ENCODE measurements at regions not wholly inside any gene's neighbourhood (a gene's known extent, or its start where the extent isn't known, plus 50 kb on each side); places are given as distances from the start of the nearest gene placed in this dataset.
"Not testable (repeated sequence)": the region's sequence is repeated elsewhere in the genome, so short reads cannot be mapped to it uniquely, and the experiment has no call there.

DNA sequence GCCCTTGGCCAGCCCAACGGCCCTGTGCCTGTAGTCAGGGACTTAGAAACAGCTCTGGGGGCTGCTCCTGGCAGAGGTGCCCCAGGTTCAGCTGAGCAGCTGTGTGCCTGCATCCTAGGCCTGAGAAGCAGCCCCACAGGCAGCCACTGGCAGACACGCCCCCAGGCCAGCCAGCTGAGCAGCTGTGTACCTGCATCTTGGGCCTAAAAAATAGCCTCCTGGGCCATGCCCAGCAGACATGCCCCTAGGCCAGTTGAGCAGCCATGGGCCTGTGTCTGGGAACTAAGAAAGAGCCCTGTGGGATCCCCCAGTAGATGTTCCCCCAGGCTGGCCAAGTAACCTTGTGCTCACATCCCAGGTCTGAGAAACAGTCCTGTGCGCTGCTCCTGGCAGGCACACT is 64.0 kb downstream of the TBR1 start:
- peaks cover 10 to 20% (median 18%) of the 10 kb centered on the region in 3 donors for H3K9me3 Mint-ChIP-seq
- H3K27me3 Mint-ChIP-seq, result peaks cover 6% of the 10 kb centered on the region
- peaks cover 5% of the 10 kb centered on the region for H3K36me3 Mint-ChIP-seq
- H3K4me3 Mint-ChIP-seq, result no peak overlapping the region
- no peak overlapping the region for H3K27ac Mint-ChIP-seq
- H3K4me1 Mint-ChIP-seq, result peaks cover 0 to 2% (median 0%) of the 10 kb centered on the region in 3 donors

- Mint-ChIP-seq H3K9me3 (peaks cover 10 to 20% (median 18%) of the 10 kb centered on the region in 3 donors), H3K27ac (no peak overlapping the region)
Observed at GRCh38 chr2:161481619-161482018, 65.5 kb downstream of the TBR1 start.

DNA sequence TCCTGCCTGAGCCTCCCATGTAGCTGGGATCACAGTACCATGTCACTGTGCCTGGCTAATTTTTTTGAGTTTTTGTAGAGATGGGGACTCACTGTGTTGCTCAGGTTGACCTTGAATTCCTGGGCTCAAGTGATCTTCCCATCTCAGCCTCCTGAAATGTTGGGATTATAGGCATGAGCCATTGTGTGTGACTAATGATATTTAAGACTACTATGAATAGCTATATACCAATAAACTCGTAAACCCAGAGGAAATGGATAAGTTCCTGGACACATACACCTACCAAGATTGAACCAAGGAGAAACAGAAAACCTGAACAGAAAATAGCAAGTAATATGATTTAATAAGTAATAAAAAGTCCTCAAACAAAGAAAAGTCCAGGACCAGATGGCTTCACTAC is 68.0 kb downstream of the TBR1 start:
- peaks cover 7 to 20% (median 16%) of the 10 kb centered on the region in 3 donors for H3K9me3 Mint-ChIP-seq
- H3K27ac Mint-ChIP-seq, result no peak overlapping the region
- H3K4me1 Mint-ChIP-seq, result no peaks in the 10 kb centered on the region
- no peak overlapping the region for H3K4me3 Mint-ChIP-seq
- peaks cover 6% of the 10 kb centered on the region for H3K27me3 Mint-ChIP-seq
- peaks cover 5% of the 10 kb centered on the region for H3K36me3 Mint-ChIP-seq

More at GRCh38 chr2:161481619-161482018, 65.5 kb downstream of the TBR1 start:
- H3K36me3 Mint-ChIP-seq, result peaks cover 5% of the 10 kb centered on the region
- H3K4me1 Mint-ChIP-seq, result no peaks in the 10 kb centered on the region
- H3K4me3 Mint-ChIP-seq, result no peak overlapping the region
- peaks cover 6% of the 10 kb centered on the region for H3K27me3 Mint-ChIP-seq

DNA sequence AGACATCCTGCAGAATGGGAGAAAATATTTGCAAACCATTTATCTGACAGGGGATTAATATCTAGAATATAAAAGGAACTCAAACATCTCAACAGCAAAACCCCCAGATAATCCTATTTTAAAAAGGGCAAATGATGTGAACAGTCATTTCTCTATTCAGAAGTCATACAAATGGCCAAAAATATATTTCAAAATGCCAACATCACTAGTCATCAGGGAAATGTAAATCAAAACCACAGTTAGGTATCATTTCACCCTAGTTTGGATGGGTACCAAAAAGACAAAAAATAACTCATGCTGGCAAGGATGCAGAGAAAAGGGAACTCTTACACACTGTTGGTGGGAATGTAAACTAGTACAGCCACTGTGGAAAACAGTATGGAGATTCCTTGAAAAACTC is 70.0 kb downstream of the TBR1 start:
- Mint-ChIP-seq H3K27ac (no peak overlapping the region), H3K4me3 (no peak overlapping the region)

DNA sequence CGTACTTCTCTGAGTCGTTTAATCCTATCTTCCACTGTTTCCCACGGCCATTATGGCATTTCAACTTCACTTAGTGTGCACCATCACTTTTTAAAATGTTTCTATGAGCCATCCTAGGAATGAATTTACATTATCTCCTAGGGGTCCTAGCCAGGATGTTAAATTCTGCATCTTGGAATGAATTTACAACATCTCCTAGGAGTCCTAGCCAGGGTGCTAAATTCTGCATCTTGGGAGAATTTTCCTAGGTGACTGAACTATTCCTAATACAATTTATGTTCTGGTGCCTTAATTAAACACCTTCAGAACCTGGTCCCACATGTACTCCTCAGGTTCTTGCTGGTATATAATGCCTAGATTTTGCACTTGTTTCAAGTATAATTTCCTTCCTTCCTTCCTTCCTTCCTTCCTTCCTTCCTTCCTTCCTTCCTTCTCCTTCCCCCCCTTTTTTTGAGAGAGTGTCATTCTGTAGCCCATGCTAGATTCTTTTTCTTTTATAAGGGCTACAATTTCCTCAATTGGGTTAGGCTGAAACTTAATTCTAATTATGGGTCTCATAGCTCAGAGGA is 72.1 kb downstream of the TBR1 start:
- Mint-ChIP-seq H3K4me1 (no peaks in the 10 kb centered on the region), H3K27me3 (peaks cover 2% of the 10 kb centered on the region), H3K4me3 (no peak overlapping the region), H3K36me3 (no peaks in the 10 kb centered on the region), H3K9me3 (peaks cover 0 to 5% (median 3%) of the 10 kb centered on the region in 3 donors), H3K27ac (no peak overlapping the region)

More for the DNA sequence above, 70.0 kb downstream of the TBR1 start:
- Mint-ChIP-seq H3K4me1 (no peaks in the 10 kb centered on the region), H3K9me3 (peaks cover 3 to 16% (median 14%) of the 10 kb centered on the region in 3 donors), H3K27me3 (peaks cover 6% of the 10 kb centered on the region), H3K36me3 (peaks cover 5% of the 10 kb centered on the region)

DNA sequence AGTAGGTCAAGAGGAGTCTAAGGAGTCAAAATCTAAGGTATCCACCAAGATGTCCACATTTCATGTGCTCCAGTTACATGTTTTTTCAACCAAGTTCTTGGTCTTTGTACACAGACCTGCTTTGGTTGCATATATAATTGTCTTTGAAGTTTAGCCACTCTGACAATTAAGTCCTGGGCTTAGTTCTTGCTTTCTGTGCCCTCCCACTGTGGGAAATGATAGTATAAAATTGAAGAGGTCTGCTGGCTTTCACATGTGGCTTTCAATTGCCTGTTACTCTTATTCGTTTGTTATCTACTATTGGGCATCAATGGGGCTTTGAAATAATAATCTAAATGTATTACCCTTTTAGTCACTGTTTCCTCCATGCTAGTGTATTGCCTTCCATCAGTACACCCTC is 72.8 kb downstream of the TBR1 start:
- no peaks in the 10 kb centered on the region for H3K4me1 Mint-ChIP-seq
- no peaks in the 10 kb centered on the region for H3K36me3 Mint-ChIP-seq
- no peak overlapping the region for H3K4me3 Mint-ChIP-seq
- no peaks in the 10 kb centered on the region for H3K27me3 Mint-ChIP-seq
- H3K27ac Mint-ChIP-seq, result no peak overlapping the region
- peaks cover 0 to 5% (median 3%) of the 10 kb centered on the region in 3 donors for H3K9me3 Mint-ChIP-seq

GRCh38 chr2:161500892-161501610 is 85.0 kb downstream of the TBR1 start:
- peak overlapping the region in 3 of 4 donors; percentile 58 to 83 (median 76) for H3K4me3 Mint-ChIP-seq
- not testable (repeated sequence) for H3K4me1 Mint-ChIP-seq, H3K36me3 Mint-ChIP-seq, H3K27ac Mint-ChIP-seq, H3K27me3 Mint-ChIP-seq, H3K9me3 Mint-ChIP-seq

- H3K4me1 Mint-ChIP-seq, H3K9me3 Mint-ChIP-seq: not testable (repeated sequence)
Observed at GRCh38 chr2:161502279-161502678, 86.2 kb downstream of the TBR1 start.

DNA sequence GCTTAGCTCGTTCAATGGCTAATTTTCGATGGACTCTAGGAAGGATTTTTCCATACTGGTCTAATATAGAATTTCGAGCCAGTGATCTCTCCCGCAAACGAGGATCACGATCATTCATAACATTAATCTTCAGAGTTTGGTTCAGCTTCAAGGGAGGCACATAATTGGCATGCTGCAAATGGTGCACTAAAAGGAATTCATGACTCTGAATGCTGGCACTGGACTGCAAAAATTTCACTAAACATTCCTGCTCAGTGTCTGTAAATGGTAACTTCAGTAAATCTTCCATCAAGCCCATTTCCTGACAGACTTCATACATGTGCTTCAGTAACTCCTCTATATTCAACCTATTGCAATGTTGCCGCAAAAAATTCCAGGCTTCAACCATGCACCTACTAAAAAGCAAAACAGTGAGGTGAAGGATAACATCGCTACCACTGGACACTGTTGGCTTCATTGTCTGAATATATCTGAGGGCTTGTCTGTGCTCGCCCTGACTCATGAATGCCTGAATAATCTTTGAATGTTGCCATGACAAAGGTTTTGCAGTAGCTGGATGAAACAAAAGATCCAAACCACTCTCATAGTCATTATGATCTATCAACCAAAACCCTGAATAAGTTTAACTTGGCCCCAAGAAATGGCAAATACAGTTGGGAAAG is 88.7 kb downstream of the TBR1 start:
- H3K27ac Mint-ChIP-seq, H3K27me3 Mint-ChIP-seq, H3K9me3 Mint-ChIP-seq, H3K36me3 Mint-ChIP-seq, H3K4me1 Mint-ChIP-seq, H3K4me3 Mint-ChIP-seq: not testable (repeated sequence)

More at GRCh38 chr2:161502279-161502678, 86.2 kb downstream of the TBR1 start:
- not testable (repeated sequence) for H3K36me3 Mint-ChIP-seq, H3K27me3 Mint-ChIP-seq, H3K4me3 Mint-ChIP-seq, H3K27ac Mint-ChIP-seq

DNA sequence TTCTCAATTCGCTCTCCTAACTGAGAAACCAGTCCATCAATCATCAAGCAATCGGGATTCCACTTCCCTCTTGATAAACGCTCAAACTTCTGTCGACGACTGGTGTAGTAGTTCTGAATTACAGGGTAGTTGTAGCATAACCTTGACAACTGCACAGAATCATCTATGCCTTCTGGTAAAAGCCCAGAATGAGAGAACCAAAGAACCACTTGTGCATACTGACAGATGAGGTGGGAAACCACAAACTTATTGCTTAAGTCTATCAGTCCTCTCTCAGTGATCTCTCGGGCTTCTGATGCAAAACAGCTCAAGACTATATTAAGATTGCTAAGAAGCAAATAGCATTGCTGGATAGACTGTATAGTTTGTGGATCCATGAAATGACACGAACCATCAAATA is 89.4 kb downstream of the TBR1 start:
- H3K27ac Mint-ChIP-seq, H3K9me3 Mint-ChIP-seq, H3K4me1 Mint-ChIP-seq, H3K36me3 Mint-ChIP-seq, H3K27me3 Mint-ChIP-seq, H3K4me3 Mint-ChIP-seq: not testable (repeated sequence)

- H3K4me3 Mint-ChIP-seq, H3K27me3 Mint-ChIP-seq, H3K27ac Mint-ChIP-seq, H3K36me3 Mint-ChIP-seq, H3K4me1 Mint-ChIP-seq: not testable (repeated sequence)
- H3K9me3 Mint-ChIP-seq, result peaks cover 5 to 14% (median 11%) of the 10 kb centered on the region in 3 donors
Observed at GRCh38 chr2:161513295-161514032, 97.4 kb downstream of the TBR1 start.

GRCh38 chr2:161522796-161523195 is 101.4 kb upstream of the SLC4A10 start:
- Mint-ChIP-seq H3K4me3 (no peak overlapping the region), H3K27me3 (no peaks in the 10 kb centered on the region), H3K36me3 (no peaks in the 10 kb centered on the region), H3K4me1 (no peaks in the 10 kb centered on the region), H3K9me3 (peaks cover 2 to 17% (median 4%) of the 10 kb centered on the region in 3 donors), H3K27ac (no peak overlapping the region)

DNA sequence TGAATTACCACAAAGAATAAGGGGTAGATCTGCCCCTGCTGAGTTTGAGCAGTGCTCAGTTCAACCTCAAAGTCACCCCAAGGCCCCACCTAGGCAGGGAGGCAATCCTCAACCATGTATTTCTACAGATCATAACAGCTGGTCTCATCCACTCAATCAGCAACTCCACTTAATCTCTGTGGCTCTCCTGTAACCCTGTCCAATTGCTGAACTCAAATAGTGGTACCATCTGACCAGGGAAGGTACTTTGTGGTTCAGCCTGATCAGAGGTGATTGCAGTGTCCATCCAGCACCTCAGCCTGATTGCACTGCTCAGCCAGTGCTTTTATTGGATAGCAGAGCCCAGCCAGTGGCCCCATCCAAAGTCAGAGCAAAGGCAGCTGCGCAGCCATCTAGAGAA is 91.0 kb upstream of the SLC4A10 start:
- peaks cover 2% of the 10 kb centered on the region for H3K36me3 Mint-ChIP-seq
- peaks cover 2% of the 10 kb centered on the region for H3K27me3 Mint-ChIP-seq
- no peaks in the 10 kb centered on the region for H3K4me1 Mint-ChIP-seq

DNA sequence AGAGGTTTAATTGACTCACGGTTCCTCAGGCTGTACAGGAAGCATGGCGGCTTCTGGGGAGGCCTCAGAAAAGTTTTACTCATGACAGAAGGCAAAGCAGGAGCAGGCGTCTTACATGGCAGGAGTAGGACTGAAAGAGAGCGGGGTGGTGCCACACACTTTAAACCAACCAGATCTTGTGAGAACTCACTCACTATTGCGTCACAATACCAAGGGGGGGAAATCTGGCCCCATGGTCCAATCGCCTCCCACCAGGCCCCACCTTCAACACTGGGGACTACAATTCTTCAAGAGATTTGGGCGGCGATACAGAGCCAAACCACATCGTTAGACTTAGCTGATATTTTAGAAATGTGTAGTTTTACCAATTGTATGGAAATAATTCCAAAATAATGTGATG is 77.6 kb upstream of the SLC4A10 start:
- H3K27me3 Mint-ChIP-seq, result no peaks in the 10 kb centered on the region
- no peaks in the 10 kb centered on the region for H3K4me1 Mint-ChIP-seq
- no peaks in the 10 kb centered on the region for H3K36me3 Mint-ChIP-seq
- H3K4me3 Mint-ChIP-seq, result no peak overlapping the region
- H3K27ac Mint-ChIP-seq, result no peak overlapping the region
- peaks cover 0 to 1% (median 0%) of the 10 kb centered on the region in 3 donors for H3K9me3 Mint-ChIP-seq

More for the DNA sequence above, 91.0 kb upstream of the SLC4A10 start:
- H3K4me3 Mint-ChIP-seq, result no peak overlapping the region
- H3K9me3 Mint-ChIP-seq, result peaks cover 4 to 16% (median 11%) of the 10 kb centered on the region in 3 donors
- no peak overlapping the region for H3K27ac Mint-ChIP-seq

DNA sequence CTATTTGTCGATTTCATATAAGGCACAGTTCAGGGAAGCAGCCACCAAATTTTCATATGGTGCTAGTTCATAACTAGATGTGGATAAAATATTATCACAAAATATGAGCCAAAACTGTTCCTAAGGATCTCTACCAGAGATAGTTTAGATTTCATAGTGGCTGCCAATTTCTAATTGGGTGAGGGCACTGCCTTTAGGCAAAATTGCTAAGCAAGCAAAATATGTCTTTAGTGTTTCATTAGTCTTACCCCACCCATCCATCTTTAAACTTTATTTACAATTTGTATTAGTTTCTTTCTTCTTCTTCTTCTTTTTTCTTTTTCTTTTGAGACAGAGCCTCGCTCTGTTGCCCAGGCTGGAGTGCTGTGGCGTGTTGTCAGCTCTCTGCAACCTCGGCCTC is 77.1 kb upstream of the SLC4A10 start:
- Mint-ChIP-seq H3K4me1 (no peaks in the 10 kb centered on the region), H3K36me3 (no peaks in the 10 kb centered on the region), H3K27me3 (no peaks in the 10 kb centered on the region), H3K9me3 (peaks cover 0 to 1% (median 0%) of the 10 kb centered on the region in 3 donors), H3K27ac (no peak overlapping the region), H3K4me3 (no peak overlapping the region)

Data from IgD-negative memory B cell (primary cell).